ENCODE measurements at regions not wholly inside any gene's neighbourhood (a gene's known extent, or its start where the extent isn't known, plus 50 kb on each side); places are given as distances from the start of the nearest gene placed in this dataset.

DNA sequence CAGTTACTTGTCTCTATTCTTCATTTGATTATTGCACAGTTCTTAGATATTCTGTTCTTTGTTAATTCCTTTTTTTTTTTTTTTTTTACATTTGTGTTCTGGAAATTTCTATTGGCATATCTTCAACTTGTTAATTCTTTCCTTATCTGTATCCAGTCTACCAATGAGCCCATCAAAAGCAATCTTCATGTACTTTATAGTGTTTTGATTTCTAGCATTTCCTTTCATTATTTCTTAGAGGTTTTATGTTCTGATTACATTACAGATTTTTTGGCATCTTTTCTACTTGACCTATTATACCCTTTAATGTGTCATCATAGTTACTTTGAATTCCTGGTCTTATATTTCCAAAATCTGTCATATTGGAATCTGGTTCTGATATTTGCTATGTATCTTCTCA lies 2194.8 kb downstream of the PCDH9 start:
- TF ChIP-seq, protein P1, sequence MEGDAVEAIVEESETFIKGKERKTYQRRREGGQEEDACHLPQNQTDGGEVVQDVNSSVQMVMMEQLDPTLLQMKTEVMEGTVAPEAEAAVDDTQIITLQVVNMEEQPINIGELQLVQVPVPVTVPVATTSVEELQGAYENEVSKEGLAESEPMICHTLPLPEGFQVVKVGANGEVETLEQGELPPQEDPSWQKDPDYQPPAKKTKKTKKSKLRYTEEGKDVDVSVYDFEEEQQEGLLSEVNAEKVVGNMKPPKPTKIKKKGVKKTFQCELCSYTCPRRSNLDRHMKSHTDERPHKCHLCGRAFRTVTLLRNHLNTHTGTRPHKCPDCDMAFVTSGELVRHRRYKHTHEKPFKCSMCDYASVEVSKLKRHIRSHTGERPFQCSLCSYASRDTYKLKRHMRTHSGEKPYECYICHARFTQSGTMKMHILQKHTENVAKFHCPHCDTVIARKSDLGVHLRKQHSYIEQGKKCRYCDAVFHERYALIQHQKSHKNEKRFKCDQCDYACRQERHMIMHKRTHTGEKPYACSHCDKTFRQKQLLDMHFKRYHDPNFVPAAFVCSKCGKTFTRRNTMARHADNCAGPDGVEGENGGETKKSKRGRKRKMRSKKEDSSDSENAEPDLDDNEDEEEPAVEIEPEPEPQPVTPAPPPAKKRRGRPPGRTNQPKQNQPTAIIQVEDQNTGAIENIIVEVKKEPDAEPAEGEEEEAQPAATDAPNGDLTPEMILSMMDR (IDR thresholded peaks at IDR 0.05; ENCODE audit: poor library complexity), result no peak
- TF ChIP-seq EZH2 (IDR thresholded peaks at IDR 0.05; ENCODE audit: borderline replicate concordance) (no peak), EZH2phosphoT487 (IDR thresholded peaks at IDR 0.05; ENCODE audit: low read depth, severe bottlenecking, unreplicated experiment) (no peak)

Measured in hepatocyte (in vitro differentiated cells).